Astrocyte (in vitro differentiated cells and primary cell): ENCODE measurements at regions not wholly inside any gene's neighbourhood (a gene's known extent, or its start where the extent isn't known, plus 50 kb on each side); places are given as distances from the start of the nearest gene placed in this dataset.

Experiments used
- CTCF ChIP-seq: IDR thresholded peaks from 2 replicates; pipeline ENCODE4 v1.5.1; 2011; ENCODE audit warnings: low read depth, mild to moderate bottlenecking, inconsistent platforms, low read length, moderate library complexity; ENCODE audit not compliant: insufficient read depth
- EZH2 ChIP-seq: IDR thresholded peaks from 2 replicates; pipeline ENCODE4 v1.6.1; 2012; ENCODE audit warnings: mild to moderate bottlenecking, low read length, inconsistent platforms; ENCODE audit not compliant: insufficient read depth

- no peak for TF ChIP-seq CTCF
- no peak for TF ChIP-seq EZH2
Measured at GRCh38 chrY:14344648-14345333, 179.5 kb upstream of the NLGN4Y start.
